NCI-H1417 treated with DMSO at 0.1 percent for 48 hours (cell line): ENCODE measurements at regions not wholly inside any gene's neighbourhood (a gene's known extent, or its start where the extent isn't known, plus 50 kb on each side); places are given as distances from the start of the nearest gene placed in this dataset.

Experiments
- DNase-seq: peaks from one replicate; lab custom pipeline; 2025; lab: John Stamatoyannopoulos, UW

DNA sequence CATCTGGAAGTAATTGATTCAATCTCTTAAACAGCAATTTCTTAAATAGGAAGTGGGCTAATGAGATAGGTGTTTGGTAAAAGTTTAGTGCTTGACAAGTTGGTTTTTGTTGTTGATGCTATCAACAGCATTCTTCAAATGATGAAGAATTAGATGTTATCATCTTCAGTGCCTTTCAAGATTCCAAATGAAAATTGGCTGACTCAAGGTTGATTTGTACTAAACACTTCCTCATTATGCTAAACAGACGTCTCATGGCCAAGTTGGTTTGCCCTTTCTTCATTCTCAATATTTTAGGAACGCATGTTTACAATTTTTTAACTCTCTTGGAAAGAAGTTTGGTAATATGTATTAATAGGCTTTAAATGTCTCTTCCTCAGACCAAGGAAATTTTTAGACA is 86.0 kb downstream of the MID1IP1 start:
- DNase-seq = no peak

DNA sequence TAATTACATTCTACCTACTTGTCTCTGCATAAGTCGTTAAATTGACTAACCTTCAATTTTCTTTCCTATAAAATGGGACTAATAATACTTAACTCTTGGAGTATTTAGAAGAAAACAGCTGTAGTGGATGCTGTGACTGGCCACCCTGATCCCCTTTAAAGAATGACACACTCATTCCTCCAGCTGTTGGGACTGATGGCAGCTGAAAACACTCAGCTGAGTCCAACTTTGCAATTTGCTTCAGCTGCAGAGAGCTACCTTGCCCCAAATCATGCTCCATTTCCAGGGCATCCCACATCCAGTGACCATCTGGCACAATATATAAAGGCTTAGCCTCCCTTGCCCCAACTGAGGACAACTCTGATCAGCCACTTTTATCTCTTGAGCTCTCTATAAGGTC is 89.1 kb downstream of the MID1IP1 start:
- no peak for DNase-seq

GRCh38 chrX:38890963-38891362 is 89.7 kb downstream of the MID1IP1 start:
- no peak for DNase-seq

DNA sequence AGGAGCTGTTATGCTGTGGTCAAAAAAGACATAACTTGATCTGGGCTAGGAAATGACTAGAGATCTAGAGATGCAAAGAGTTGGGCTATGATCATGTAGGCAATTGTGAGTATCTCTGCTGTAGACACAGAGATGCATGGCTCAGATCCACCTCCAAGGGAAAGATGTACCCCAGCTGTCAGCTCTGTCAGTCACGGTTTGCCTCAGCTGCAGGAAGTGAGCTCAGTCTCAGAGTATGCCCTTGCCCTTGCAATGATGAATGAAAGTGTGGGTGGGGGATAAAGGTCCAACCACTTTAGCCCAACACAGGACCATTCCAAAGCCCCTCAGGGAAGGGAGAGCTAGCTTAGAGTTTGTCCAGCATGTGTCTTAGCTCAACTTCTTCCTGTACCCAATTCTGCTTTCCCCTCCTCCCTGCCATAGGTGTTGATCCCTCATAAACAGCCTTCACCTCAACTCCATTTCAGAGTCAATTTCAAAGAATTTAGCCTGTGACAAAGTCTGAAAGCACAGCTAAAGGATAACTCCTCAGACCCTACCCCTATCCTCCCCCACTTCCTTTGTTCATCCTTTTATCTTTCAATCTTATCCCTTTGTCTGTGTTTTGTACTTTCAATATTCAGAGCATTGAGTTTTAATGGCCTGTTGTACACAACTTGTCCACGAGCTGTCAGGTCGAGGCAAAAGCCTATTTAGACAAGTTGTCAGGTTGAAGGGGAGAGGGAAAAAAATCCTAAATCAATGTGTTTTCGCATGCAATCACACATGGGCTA is 90.6 kb downstream of the MID1IP1 start:
- no peak for DNase-seq

DNA sequence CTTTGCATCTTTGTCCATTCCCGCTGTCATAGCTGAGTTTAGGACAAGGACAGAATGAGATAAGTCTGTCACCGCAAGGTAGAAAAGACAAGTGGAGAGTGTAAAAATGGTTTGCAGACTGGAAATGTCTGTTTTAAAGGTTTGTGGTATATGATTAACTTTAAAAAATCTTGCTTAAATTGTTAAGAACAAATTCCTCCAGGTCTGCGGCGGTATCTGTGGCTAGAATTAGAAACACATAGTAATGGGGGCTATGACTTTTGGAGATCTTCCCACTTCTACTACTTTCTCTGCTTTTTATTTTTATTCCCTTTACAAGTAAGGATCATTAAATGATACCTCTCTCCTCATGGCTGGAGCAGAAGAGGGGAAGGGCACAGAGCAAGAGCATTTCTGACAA is 92.2 kb downstream of the MID1IP1 start:
- no peak for DNase-seq

- DNase-seq = no peak
These were observed 94.5 kb downstream of the MID1IP1 start for GRCh38 chrX:38895775-38896174.

GRCh38 chrX:38896724-38897298 is 95.6 kb downstream of the MID1IP1 start:
- DNase-seq = no peak

GRCh38 chrX:38898261-38898660 is 97.0 kb downstream of the MID1IP1 start:
- DNase-seq = no peak

GRCh38 chrX:38899650-38900049 is 98.4 kb downstream of the MID1IP1 start:
- DNase-seq = no peak

- no peak for DNase-seq
These were observed 99.5 kb downstream of the MID1IP1 start for GRCh38 chrX:38900719-38901118.

DNA sequence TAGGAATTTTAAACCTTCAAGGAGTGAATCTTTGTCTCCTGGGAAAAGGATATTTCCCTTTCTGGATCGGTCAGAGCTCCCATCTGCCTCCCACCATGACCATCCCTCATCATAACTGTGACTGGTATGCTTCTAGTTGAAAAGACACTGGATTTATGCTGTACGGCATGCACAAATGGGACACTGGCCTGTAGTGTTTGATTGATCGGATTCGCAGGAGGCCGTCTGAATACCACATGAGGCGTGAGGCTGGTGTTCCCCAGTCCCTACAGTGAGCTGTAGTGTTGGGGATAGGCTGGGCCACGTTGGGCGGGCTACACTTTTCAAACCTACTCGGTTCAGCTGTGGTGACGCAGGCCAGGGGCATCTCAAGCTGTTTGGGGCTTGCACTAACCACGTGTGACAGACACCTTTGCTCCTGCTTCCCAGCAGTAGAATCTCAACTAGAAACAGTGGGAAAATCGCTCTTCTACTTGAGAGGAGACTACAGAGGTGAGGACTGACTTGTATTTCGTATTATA is 101.8 kb downstream of the MID1IP1 start:
- no peak for DNase-seq

- no peak for DNase-seq
These were observed 115.5 kb downstream of the MID1IP1 start for GRCh38 chrX:38916801-38917200.

- no peak for DNase-seq
These were observed 116.7 kb downstream of the MID1IP1 start for GRCh38 chrX:38917954-38918353.

GRCh38 chrX:38919202-38919601 is 117.9 kb downstream of the MID1IP1 start:
- no peak for DNase-seq

DNA sequence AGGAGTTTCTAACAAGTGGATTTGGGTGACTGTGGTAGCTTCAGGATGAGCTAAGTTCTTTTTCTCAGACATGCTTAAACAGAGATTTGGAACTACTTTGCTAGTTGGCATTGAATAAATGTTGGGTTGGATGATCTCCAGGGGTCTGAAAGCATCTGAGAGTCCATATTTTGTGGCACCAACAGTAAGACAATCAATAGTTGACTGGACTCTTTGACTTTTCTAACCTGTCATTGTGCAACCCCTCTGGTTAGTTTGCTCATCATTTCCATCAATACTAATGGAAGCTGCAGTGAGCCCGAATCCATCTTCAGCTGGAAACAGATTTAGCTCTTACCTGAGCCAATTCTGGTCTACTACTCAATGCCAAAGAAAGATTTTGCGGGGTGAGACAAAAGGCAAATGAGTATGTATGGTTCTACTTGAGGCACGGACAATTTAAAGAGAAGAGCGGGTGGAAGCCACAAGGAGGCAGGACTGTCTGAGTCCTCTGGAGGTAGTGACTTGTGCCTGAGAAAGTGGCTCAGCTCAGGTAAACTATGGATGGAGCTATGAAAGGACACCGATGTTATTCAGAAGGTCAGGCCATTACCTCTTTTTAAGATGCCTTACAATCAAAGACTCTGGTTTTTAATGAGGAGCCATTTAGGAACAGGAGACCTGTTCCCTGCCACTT is 118.7 kb downstream of the MID1IP1 start:
- DNase-seq = no peak

- no peak for DNase-seq
These were observed 122.3 kb downstream of the MID1IP1 start for GRCh38 chrX:38923451-38923969.

DNA sequence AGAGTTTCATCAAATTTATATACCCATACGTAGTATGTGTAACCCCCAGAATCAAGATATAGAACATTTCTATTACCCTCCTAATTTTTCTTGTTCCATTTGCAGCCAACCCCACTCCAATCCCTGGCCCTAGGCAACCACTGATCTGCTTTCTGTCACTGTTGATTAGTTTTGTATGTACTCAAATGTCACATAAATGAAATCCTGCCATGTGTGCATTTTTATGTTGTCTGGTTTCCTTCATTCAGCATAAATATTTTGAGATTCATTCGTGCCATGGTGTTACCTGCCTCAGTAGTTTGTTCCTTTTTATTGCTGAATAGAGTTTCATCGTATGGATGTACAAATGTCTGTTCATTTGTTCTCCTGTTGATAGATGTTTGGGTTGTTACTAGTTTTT is 126.3 kb downstream of the MID1IP1 start:
- DNase-seq = no peak

- DNase-seq = no peak
These were observed 128.7 kb downstream of the MID1IP1 start for GRCh38 chrX:38929966-38930421.

DNA sequence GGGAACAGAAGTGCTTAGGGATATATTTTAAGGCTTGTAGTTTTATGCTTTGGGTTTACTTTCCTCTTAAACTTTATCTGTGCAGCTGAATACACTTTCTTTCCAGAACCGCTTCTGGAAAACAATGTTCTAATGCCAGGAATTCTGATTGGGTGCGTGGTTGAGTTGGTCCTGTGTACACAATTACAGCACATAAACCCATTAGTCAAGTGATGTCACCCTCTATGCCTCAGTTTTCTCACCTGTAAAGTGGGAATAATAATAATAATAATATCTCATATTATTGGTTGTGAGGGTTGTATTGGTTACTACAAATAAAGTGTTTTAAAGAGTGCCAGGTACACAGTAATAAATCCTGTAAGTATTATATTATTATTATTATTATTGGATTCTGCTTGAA is 129.2 kb downstream of the MID1IP1 start:
- DNase-seq = no peak

GRCh38 chrX:38935561-38935960 is 134.3 kb downstream of the MID1IP1 start:
- DNase-seq = no peak

GRCh38 chrX:38937400-38937799 is 136.1 kb downstream of the MID1IP1 start:
- DNase-seq = no peak

DNA sequence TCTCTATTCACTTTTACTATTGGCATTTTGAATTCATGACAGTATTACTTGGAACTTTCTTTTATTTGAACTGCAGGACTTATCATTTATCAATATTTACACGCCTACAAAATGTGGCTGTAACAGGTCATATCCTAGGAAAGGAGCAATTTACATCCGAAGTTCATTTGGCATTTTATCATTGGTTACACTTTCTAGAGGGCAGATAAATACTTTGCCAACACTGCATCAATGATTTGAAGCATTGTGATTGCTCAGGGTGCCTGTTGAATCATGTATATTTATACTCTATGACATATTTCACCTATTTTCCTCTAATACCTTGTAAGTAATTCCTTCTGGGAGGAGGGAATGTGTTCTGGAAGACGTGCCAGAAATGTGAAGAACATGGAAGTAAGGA is 136.7 kb downstream of the MID1IP1 start:
- no peak for DNase-seq

DNA sequence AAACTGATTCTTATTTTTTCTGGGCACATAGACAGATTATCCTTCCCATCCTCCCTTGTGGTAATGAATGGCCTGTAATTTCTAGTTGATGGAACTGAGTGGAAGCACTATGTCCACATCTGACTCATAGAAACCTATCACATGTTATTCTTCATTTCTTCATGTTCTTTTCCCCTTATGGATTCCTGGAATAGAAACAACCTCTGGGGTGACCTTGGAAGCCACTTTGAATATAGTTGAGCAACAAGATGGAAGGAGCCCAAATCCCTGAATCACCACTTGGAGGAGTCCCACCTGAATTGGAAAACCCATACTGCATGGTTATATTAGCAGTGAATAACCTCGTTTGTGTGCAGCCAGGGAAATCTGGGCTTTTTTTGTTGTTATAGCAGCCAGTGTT is 137.8 kb downstream of the MID1IP1 start:
- no peak for DNase-seq
